ENCODE measurements at regions not wholly inside any gene's neighbourhood (a gene's known extent, or its start where the extent isn't known, plus 50 kb on each side); places are given as distances from the start of the nearest gene placed in this dataset.

GRCh38 chr1:8144323-8144722 lies 118.2 kb upstream of the ERRFI1 start:
- TF ChIP-seq SIRT6 (IDR thresholded peaks at IDR 0.05; ENCODE audit: low read length) (no peak), USF2 (IDR thresholded peaks at IDR 0.05; ENCODE audit: low read length) (no peak), CTCF (IDR thresholded peaks at IDR 0.05; ENCODE audit: control extremely low read depth in 1 of 3, insufficient read depth in 1 of 3, low read depth in 1 of 3, low read length in 3 of 3) (no peak), SIN3A (conservative IDR thresholded peaks at IDR 0.05 in 1 of 2, IDR thresholded peaks at IDR 0.05 in 1 of 2; ENCODE audit: low read depth in 1 of 2, low read length in 2 of 2) (no peak), POLR2A (IDR thresholded peaks at IDR 0.05; ENCODE audit: control extremely low read depth in 1 of 2, low read depth in 2 of 2, low read length in 2 of 2) (no peak), CHD2 (IDR thresholded peaks at IDR 0.05; ENCODE audit: low read length) (no peak), CBX5 (IDR thresholded peaks at IDR 0.05; ENCODE audit: low read depth, low read length) (no peak), RFX5 (IDR thresholded peaks at IDR 0.05; ENCODE audit: borderline replicate concordance, low read depth, low read length) (no peak)

Data from H1 (cell line).